Activated CD4-positive, alpha-beta T cell treated with anti-CD3 and anti-CD28 coated beads for 36 hours (primary cell): ENCODE measurements at regions not wholly inside any gene's neighbourhood (a gene's known extent, or its start where the extent isn't known, plus 50 kb on each side); places are given as distances from the start of the nearest gene placed in this dataset.
"Not testable (repeated sequence)": the region's sequence is repeated elsewhere in the genome, so short reads cannot be mapped to it uniquely, and the experiment has no call there.

Experiments
- ATAC-seq: fragments of 200-7000 bp; cut with Tn5 transposase; one replicate; pipeline ENCODE4 v1.10.0; 2021; ENCODE audit warnings: mild to moderate bottlenecking, moderate library complexity
- CTCF ChIA-PET: fragments of 350-600 bp; sonication (Branson Sonifier 250); formaldehyde crosslinking; loops from one replicate; lab custom pipeline; 2021; ENCODE audit warnings: antibody characterized with exemption; lab: Charles Lee
- POLR2A ChIA-PET: fragments of 350-600 bp; sonication (Branson Sonifier 250); formaldehyde crosslinking; loops from one replicate; lab custom pipeline; 2021; ENCODE audit warnings: antibody characterized with exemption, inconsistent platforms; lab: Charles Lee
- DNase-seq: peaks from one replicate; pipeline ENCODE4 v3.0.0-alpha.2; 2020
- H3K27ac Mint-ChIP-seq: one replicate; pipeline ENCODE4 v1.8.0; 2021; ENCODE audit warnings: mixed read lengths
- H3K27me3 Mint-ChIP-seq: one replicate; pipeline ENCODE4 v1.8.0; 2021; ENCODE audit warnings: mixed read lengths
- H3K36me3 Mint-ChIP-seq: one replicate; pipeline ENCODE4 v1.8.0; 2021; ENCODE audit warnings: low read depth, mixed read lengths
- H3K4me1 Mint-ChIP-seq: one replicate; pipeline ENCODE4 v1.8.0; 2021; ENCODE audit warnings: mixed read lengths
- H3K4me3 Mint-ChIP-seq: one replicate; pipeline ENCODE4 v1.8.0; 2021; ENCODE audit warnings: mild to moderate bottlenecking, moderate library complexity, mixed read lengths
- H3K9me3 Mint-ChIP-seq: one replicate; pipeline ENCODE4 v1.8.0; 2021; ENCODE audit warnings: low read depth, mixed read lengths
- intact Hi-C, 2 experiments: fragments of 100-400 bp; cut with DNase I in 1 of 2; cut with micrococcal nuclease in 1 of 2; formaldehyde crosslinking; loops; one replicate each; pipeline versions ENCODE4 v1.14.2 to v1.15.1; 2022 to 2024; cut with DNase I, micrococcal nuclease

GRCh38 chr18:70808481-70809056, 519.7 kb downstream of the SOCS6 start:
- H3K9me3 Mint-ChIP-seq = peaks cover 3% of the 10 kb centered on the region
- DNase-seq (no peak), ATAC-seq (no peak)
- H3K36me3 Mint-ChIP-seq = no peaks in the 10 kb centered on the region
- ChIA-PET CTCF (no interaction called here), POLR2A (no interaction called here)
- no peak overlapping the region for H3K27ac Mint-ChIP-seq
- no peak overlapping the region for H3K4me3 Mint-ChIP-seq
- intact Hi-C loops = no loop called here
- no peaks in the 10 kb centered on the region for H3K27me3 Mint-ChIP-seq
- no peaks in the 10 kb centered on the region for H3K4me1 Mint-ChIP-seq

GRCh38 chr18:70781860-70782453, 493.1 kb downstream of the SOCS6 start:
- no peaks in the 10 kb centered on the region for H3K27me3 Mint-ChIP-seq
- intact Hi-C loops = loop anchor here (2.0 to 5.0 kb wide), 4 partner anchors 185 to 1760 kb away; partner anchors contain the start of gene CBLN2 (in 1 of the 2)
- CTCF ChIA-PET = interaction anchor here (0.6 to 1.7 kb wide), 7 partner anchors 10 to 1128 kb away, joined by 3 to 16 read pairs (median 3); no protein-coding TSS in a partner anchor
- ATAC-seq (peak; percentile 99), DNase-seq (peak; percentile 78)
- H3K4me1 Mint-ChIP-seq = peaks cover 13% of the 10 kb centered on the region
- H3K36me3 Mint-ChIP-seq = no peaks in the 10 kb centered on the region
- no peak overlapping the region for H3K4me3 Mint-ChIP-seq
- H3K27ac Mint-ChIP-seq = no peak overlapping the region
- no peaks in the 10 kb centered on the region for H3K9me3 Mint-ChIP-seq
- POLR2A ChIA-PET = no interaction called here

GRCh38 chr18:70766254-70766653, 477.4 kb downstream of the SOCS6 start:
- H3K4me3 Mint-ChIP-seq, intact Hi-C loops: not testable (repeated sequence)
- CTCF ChIA-PET = interaction anchor here (0.7 kb wide), 1 partner anchor 106 kb away, joined by 3 read pairs; no protein-coding TSS in a partner anchor

DNA sequence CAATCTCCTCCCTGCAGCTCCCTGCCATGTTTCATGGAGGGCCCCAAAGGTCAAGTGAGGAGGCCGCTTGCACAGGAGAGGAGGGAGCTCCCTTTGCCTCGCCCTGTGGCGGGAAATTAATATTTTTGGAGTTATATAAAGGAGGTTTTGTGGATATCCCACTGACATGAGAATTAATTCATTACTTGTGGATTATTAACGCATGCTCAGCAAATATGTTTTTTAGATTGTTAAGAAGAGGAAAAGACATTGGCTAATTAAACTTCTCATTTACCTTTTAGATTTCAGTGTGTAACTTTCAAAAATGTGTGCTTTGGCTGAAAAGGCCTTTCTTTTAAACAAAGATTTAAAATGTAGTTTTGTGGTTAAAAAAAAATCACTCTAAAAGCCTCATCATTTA, 474.0 kb downstream of the SOCS6 start:
- no peak overlapping the region for H3K4me3 Mint-ChIP-seq
- DNase-seq (no peak), ATAC-seq (no peak)
- H3K4me1 Mint-ChIP-seq = peaks cover 7% of the 10 kb centered on the region
- ChIA-PET CTCF (no interaction called here), POLR2A (no interaction called here)
- no peak overlapping the region for H3K27ac Mint-ChIP-seq
- H3K27me3 Mint-ChIP-seq = no peaks in the 10 kb centered on the region
- no peaks in the 10 kb centered on the region for H3K36me3 Mint-ChIP-seq
- intact Hi-C loops = no loop called here
- H3K9me3 Mint-ChIP-seq = no peaks in the 10 kb centered on the region

More at GRCh38 chr18:70766254-70766653, 477.4 kb downstream of the SOCS6 start:
- ATAC-seq, DNase-seq, H3K27ac Mint-ChIP-seq, POLR2A ChIA-PET, H3K36me3 Mint-ChIP-seq, H3K27me3 Mint-ChIP-seq, H3K4me1 Mint-ChIP-seq, H3K9me3 Mint-ChIP-seq: not testable (repeated sequence)

DNA sequence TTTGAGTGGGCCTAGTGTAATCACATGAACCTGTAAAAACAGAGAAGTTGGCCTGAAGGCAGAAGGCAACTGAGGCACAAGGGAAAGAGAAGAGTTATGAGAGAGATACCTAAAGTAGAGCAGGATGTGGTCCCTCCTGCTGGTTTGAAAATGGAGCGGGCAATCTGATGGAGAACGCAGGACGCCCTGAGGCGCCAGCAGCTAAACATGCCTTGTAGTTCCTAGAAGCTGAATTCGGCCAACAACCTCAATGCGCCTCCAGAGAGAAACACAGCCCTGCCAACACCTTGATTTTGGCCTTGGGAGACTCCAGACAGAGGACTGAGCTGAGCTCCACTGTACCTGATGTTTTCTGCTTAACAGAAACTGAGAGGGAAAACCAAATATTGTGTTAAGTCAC, 469.9 kb downstream of the SOCS6 start:
- ChIA-PET CTCF (interaction anchor here (0.8 kb wide), 1 partner anchor 232 kb away, joined by 3 read pairs; no protein-coding TSS in a partner anchor), POLR2A (no interaction called here)
- no peaks in the 10 kb centered on the region for H3K36me3 Mint-ChIP-seq
- no peaks in the 10 kb centered on the region for H3K4me1 Mint-ChIP-seq
- H3K27me3 Mint-ChIP-seq = no peaks in the 10 kb centered on the region
- intact Hi-C loops = no loop called here
- peaks cover 3% of the 10 kb centered on the region for H3K9me3 Mint-ChIP-seq
- H3K27ac Mint-ChIP-seq = no peak overlapping the region
- ATAC-seq (no peak), DNase-seq (no peak)
- no peak overlapping the region for H3K4me3 Mint-ChIP-seq

GRCh38 chr18:70754486-70754885, 465.6 kb downstream of the SOCS6 start:
- ATAC-seq (no peak), DNase-seq (no peak)
- H3K36me3 Mint-ChIP-seq = no peaks in the 10 kb centered on the region
- CTCF ChIA-PET = no interaction called here
- POLR2A ChIA-PET = no interaction called here
- no peak overlapping the region for H3K4me3 Mint-ChIP-seq
- H3K27me3 Mint-ChIP-seq = no peaks in the 10 kb centered on the region
- no peaks in the 10 kb centered on the region for H3K4me1 Mint-ChIP-seq
- intact Hi-C loops = no loop called here
- H3K27ac Mint-ChIP-seq = no peak overlapping the region
- peaks cover 10% of the 10 kb centered on the region for H3K9me3 Mint-ChIP-seq

- Mint-ChIP-seq H3K9me3 (peaks cover 2% of the 10 kb centered on the region), H3K4me3 (no peak overlapping the region), H3K27ac (no peak overlapping the region), H3K27me3 (no peaks in the 10 kb centered on the region), H3K36me3 (no peaks in the 10 kb centered on the region), H3K4me1 (peaks cover 4% of the 10 kb centered on the region)
- DNase-seq (no peak), ATAC-seq (no peak)
- CTCF ChIA-PET = no interaction called here
- POLR2A ChIA-PET = no interaction called here
- intact Hi-C loops = no loop called here
Measured at GRCh38 chr18:70732916-70733315, 444.1 kb downstream of the SOCS6 start.

GRCh38 chr18:70732188-70732587, 443.3 kb downstream of the SOCS6 start:
- DNase-seq = no peak
- H3K36me3 Mint-ChIP-seq = no peaks in the 10 kb centered on the region

GRCh38 chr18:70720607-70721006, 431.8 kb downstream of the SOCS6 start:
- no peaks in the 10 kb centered on the region for H3K36me3 Mint-ChIP-seq
- peaks cover 6% of the 10 kb centered on the region for H3K9me3 Mint-ChIP-seq
- ATAC-seq = no peak
- no peak overlapping the region for H3K4me3 Mint-ChIP-seq
- CTCF ChIA-PET = interaction anchor here (0.7 kb wide), 1 partner anchor 1601 kb away, joined by 3 read pairs; no protein-coding TSS in a partner anchor
- intact Hi-C loops = no loop called here
- H3K27ac Mint-ChIP-seq = no peak overlapping the region
- H3K27me3 Mint-ChIP-seq = no peaks in the 10 kb centered on the region
- DNase-seq = no peak
- no peaks in the 10 kb centered on the region for H3K4me1 Mint-ChIP-seq
- POLR2A ChIA-PET = no interaction called here

More at GRCh38 chr18:70732188-70732587, 443.3 kb downstream of the SOCS6 start:
- Mint-ChIP-seq H3K4me1 (peaks cover 6% of the 10 kb centered on the region), H3K4me3 (no peak overlapping the region), H3K27me3 (no peaks in the 10 kb centered on the region), H3K9me3 (peaks cover 2% of the 10 kb centered on the region), H3K27ac (no peak overlapping the region)
- ChIA-PET POLR2A (no interaction called here), CTCF (no interaction called here)
- intact Hi-C loops = no loop called here
- ATAC-seq = no peak

DNA sequence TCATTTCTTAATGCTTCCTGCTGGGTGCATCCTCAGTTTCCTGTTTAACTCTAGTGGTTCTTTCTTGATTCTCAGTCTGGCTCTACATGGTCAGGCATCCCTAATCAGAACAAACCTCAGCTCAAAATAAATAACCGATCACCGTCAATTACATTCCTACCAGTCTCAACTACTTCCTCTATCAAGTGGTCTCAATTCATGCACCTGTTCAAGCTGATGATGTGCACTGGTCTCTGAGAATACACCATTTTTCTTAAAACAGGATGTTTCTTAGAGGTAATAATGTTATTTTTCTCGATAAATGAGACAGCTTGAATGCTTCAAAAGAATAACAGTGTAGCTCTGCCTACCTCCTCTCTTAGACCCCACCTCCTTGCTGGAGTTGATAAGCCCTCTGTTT, 420.9 kb downstream of the SOCS6 start:
- H3K27me3 Mint-ChIP-seq = no peaks in the 10 kb centered on the region
- ATAC-seq (no peak), DNase-seq (no peak)
- ChIA-PET CTCF (interaction anchor here (0.6 kb wide), 1 partner anchor 486 kb away, joined by 3 read pairs; no protein-coding TSS in a partner anchor), POLR2A (no interaction called here)
- peaks cover 12% of the 10 kb centered on the region for H3K9me3 Mint-ChIP-seq
- H3K4me3 Mint-ChIP-seq = no peak overlapping the region
- H3K27ac Mint-ChIP-seq = peak overlapping the region; percentile 4
- no peaks in the 10 kb centered on the region for H3K36me3 Mint-ChIP-seq
- H3K4me1 Mint-ChIP-seq = peaks cover 11% of the 10 kb centered on the region
- intact Hi-C loops = no loop called here

DNA sequence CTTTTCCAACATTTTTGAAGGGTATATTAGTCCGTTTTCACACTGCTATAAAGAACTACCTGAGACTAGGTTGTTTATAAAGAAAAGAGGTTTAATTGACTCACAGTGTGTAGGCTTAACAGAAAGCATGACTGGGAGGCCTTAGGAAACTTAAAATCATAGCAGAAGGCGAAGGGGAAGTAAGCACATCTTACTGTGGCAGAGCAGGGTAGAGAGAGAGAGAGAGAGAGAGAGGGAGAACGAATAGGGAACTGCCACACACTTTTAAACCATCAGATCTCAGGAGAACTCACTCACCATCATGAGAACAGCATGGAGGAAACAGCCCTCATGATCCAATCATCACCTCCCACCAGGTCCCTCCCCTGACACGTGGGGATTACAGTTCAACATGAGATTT, 420.3 kb downstream of the SOCS6 start:
- ChIA-PET CTCF (no interaction called here), POLR2A (no interaction called here)
- Mint-ChIP-seq H3K27ac (no peak overlapping the region), H3K27me3 (no peaks in the 10 kb centered on the region), H3K36me3 (no peaks in the 10 kb centered on the region), H3K4me1 (peaks cover 11% of the 10 kb centered on the region), H3K4me3 (no peak overlapping the region), H3K9me3 (peaks cover 12% of the 10 kb centered on the region)
- intact Hi-C loops = no loop called here
- DNase-seq (no peak), ATAC-seq (no peak)

DNA sequence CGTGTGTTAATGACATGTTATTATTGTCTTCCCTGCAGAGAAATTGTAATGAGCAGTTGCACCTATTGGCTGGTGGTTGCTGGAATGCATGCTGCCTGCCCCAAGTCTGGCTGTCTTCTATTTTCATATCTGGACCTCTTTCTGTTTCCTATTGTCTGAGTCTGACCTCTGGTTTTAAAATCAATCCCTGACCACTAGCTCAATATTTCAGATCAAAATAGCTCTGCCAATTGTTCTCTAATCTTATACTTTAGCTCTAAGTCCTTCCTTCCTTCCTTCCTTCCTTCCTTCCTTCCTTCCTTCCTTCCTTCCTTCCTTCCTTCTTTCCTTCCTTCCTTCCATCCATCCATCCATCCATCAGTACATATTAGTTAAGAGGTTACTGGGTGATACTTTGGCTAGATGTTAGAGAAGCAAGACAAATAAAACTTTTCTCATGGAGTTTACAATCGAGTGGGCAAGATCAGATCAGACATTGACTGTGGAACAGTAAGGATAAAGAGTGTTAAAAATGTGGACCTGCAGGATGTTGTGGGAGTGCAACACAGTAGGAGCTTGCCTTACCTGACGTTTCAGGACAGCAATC, 417.1 kb downstream of the SOCS6 start:
- Mint-ChIP-seq H3K4me1 (peaks cover 11% of the 10 kb centered on the region), H3K36me3 (no peaks in the 10 kb centered on the region), H3K9me3 (peaks cover 7% of the 10 kb centered on the region), H3K4me3 (no peak overlapping the region), H3K27me3 (no peaks in the 10 kb centered on the region), H3K27ac (no peak overlapping the region)
- POLR2A ChIA-PET = no interaction called here
- CTCF ChIA-PET = no interaction called here
- no peak for DNase-seq
- ATAC-seq = no peak
- intact Hi-C loops = no loop called here
